ENCODE measurements at regions not wholly inside any gene's neighbourhood (a gene's known extent, or its start where the extent isn't known, plus 50 kb on each side); places are given as distances from the start of the nearest gene placed in this dataset.

- H3K27ac ChIP-seq, result no peak overlapping the region
- in situ Hi-C loops (cut with HindIII; ENCODE audit: low pct_ligation_motif_present, low sequenced_read_pairs), result no loop called here
- DNase-seq, result no peak
- H3K36me3 ChIP-seq (replicated peaks), result no peaks in the 10 kb centered on the region
- no peaks in the 10 kb centered on the region for H3K27me3 ChIP-seq (replicated peaks)
- no peak overlapping the region for H3K4me3 ChIP-seq (ENCODE audit: low read depth, low read length)
- no peak for TF ChIP-seq CTCF (IDR thresholded peaks at IDR 0.05; ENCODE audit: low read depth, low read length, missing control alignments)
Observed at GRCh38 chr7:109351493-109351892, 781.8 kb downstream of the DNAJB9 start.

- Histone ChIP-seq H3K27ac (no peak overlapping the region), H3K27me3 (replicated peaks) (no peaks in the 10 kb centered on the region), H3K36me3 (replicated peaks) (no peaks in the 10 kb centered on the region), H3K4me3 (ENCODE audit: low read depth, low read length) (no peak overlapping the region)
- DNase-seq, result no peak
- in situ Hi-C loops (cut with HindIII; ENCODE audit: low pct_ligation_motif_present, low sequenced_read_pairs), result no loop called here
- no peak for TF ChIP-seq CTCF (IDR thresholded peaks at IDR 0.05; ENCODE audit: low read depth, low read length, missing control alignments)
Observed at GRCh38 chr7:109354000-109354399, 784.3 kb downstream of the DNAJB9 start.

- DNase-seq, result no peak
- in situ Hi-C loops (cut with HindIII; ENCODE audit: low pct_ligation_motif_present, low sequenced_read_pairs), result no loop called here
- H3K27me3 ChIP-seq (replicated peaks), result no peaks in the 10 kb centered on the region
Observed at GRCh38 chr7:109354552-109354951, 784.9 kb downstream of the DNAJB9 start.

GRCh38 chr7:109375823-109376222 lies 806.1 kb downstream of the DNAJB9 start:
- no peaks in the 10 kb centered on the region for H3K36me3 ChIP-seq (replicated peaks)
- no peak overlapping the region for H3K27ac ChIP-seq
- no peak for DNase-seq
- no peak overlapping the region for H3K4me3 ChIP-seq (ENCODE audit: low read depth, low read length)
- in situ Hi-C loops (cut with HindIII; ENCODE audit: low pct_ligation_motif_present, low sequenced_read_pairs), result no loop called here
- no peak for TF ChIP-seq CTCF (IDR thresholded peaks at IDR 0.05; ENCODE audit: low read depth, low read length, missing control alignments)
- no peaks in the 10 kb centered on the region for H3K27me3 ChIP-seq (replicated peaks)

More at GRCh38 chr7:109354552-109354951, 784.9 kb downstream of the DNAJB9 start:
- TF ChIP-seq CTCF (IDR thresholded peaks at IDR 0.05; ENCODE audit: low read depth, low read length, missing control alignments), result no peak
- H3K4me3 ChIP-seq (ENCODE audit: low read depth, low read length), result no peak overlapping the region
- H3K27ac ChIP-seq, result no peak overlapping the region
- H3K36me3 ChIP-seq (replicated peaks), result no peaks in the 10 kb centered on the region

- H3K4me3 ChIP-seq (ENCODE audit: low read depth, low read length), result no peak overlapping the region
- no peaks in the 10 kb centered on the region for H3K36me3 ChIP-seq (replicated peaks)
- DNase-seq, result no peak
- no peak overlapping the region for H3K27ac ChIP-seq
- no peak for TF ChIP-seq CTCF (IDR thresholded peaks at IDR 0.05; ENCODE audit: low read depth, low read length, missing control alignments)
- no peaks in the 10 kb centered on the region for H3K27me3 ChIP-seq (replicated peaks)
- in situ Hi-C loops (cut with HindIII; ENCODE audit: low pct_ligation_motif_present, low sequenced_read_pairs), result no loop called here
Observed at GRCh38 chr7:109376576-109376975, 806.9 kb downstream of the DNAJB9 start.

- in situ Hi-C loops (cut with HindIII; ENCODE audit: low pct_ligation_motif_present, low sequenced_read_pairs), result no loop called here
- no peak for DNase-seq
- TF ChIP-seq CTCF (IDR thresholded peaks at IDR 0.05; ENCODE audit: low read depth, low read length, missing control alignments), result no peak
- no peak overlapping the region for H3K27ac ChIP-seq
- H3K36me3 ChIP-seq (replicated peaks), result no peaks in the 10 kb centered on the region
- H3K4me3 ChIP-seq (ENCODE audit: low read depth, low read length), result no peak overlapping the region
- H3K27me3 ChIP-seq (replicated peaks), result no peaks in the 10 kb centered on the region
Observed at GRCh38 chr7:109377076-109377884, 807.6 kb downstream of the DNAJB9 start.
